Suprapubic skin (tissue), 3 donors: ENCODE measurements at regions not wholly inside any gene's neighbourhood (a gene's known extent, or its start where the extent isn't known, plus 50 kb on each side); places are given as distances from the start of the nearest gene placed in this dataset.
"Not testable (repeated sequence)": the region's sequence is repeated elsewhere in the genome, so short reads cannot be mapped to it uniquely, and the experiment has no call there.

Experiments
- POLR2A ChIP-seq, 2 donors: fragments of 450-650 bp; IDR thresholded peaks; one replicate each; pipeline ENCODE4 v1.6.1; 2017; ENCODE audit warnings: antibody characterized with exemption in 2 of 2, mild to moderate bottlenecking in 2 of 2, moderate library complexity in 2 of 2
- TF ChIP-seq, protein P1 (sequence below), 2 donors: fragments of 200-600 bp in 1 of 2; fragments of 450-650 bp in 1 of 2; sonication (generic) in 1 of 2; IDR thresholded peaks; one replicate each; pipeline ENCODE4 v1.5.1; 2016 to 2019; ENCODE audit warnings: antibody characterized with exemption in 2 of 2, mild to moderate bottlenecking in 1 of 2, moderate library complexity in 1 of 2

DNA sequence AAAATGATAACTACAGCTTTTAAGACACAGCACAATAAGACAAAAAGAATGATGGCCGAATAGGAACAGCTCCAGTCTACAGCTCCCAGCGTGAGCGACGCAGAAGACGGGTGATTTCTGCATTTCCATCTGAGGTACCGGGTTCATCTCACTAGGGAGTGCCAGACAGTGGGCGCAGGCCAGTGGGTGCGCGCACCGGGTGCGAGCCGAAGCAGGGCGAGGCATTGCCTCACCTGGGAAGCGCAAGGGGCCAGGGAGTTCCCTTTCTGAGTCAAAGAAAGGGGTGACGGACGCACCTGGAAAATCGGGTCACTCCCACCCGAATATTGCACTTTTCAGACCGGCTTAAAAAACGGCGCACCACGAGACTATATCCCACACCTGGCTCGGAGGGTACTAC lies 188.0 kb downstream of the MYRFL start:
- TF ChIP-seq POLR2A (IDR thresholded peaks at IDR 0.05) = not testable (repeated sequence)
- TF ChIP-seq, protein P1, sequence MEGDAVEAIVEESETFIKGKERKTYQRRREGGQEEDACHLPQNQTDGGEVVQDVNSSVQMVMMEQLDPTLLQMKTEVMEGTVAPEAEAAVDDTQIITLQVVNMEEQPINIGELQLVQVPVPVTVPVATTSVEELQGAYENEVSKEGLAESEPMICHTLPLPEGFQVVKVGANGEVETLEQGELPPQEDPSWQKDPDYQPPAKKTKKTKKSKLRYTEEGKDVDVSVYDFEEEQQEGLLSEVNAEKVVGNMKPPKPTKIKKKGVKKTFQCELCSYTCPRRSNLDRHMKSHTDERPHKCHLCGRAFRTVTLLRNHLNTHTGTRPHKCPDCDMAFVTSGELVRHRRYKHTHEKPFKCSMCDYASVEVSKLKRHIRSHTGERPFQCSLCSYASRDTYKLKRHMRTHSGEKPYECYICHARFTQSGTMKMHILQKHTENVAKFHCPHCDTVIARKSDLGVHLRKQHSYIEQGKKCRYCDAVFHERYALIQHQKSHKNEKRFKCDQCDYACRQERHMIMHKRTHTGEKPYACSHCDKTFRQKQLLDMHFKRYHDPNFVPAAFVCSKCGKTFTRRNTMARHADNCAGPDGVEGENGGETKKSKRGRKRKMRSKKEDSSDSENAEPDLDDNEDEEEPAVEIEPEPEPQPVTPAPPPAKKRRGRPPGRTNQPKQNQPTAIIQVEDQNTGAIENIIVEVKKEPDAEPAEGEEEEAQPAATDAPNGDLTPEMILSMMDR (IDR thresholded peaks at IDR 0.05) = not testable (repeated sequence)
